ENCODE measurements at regions not wholly inside any gene's neighbourhood (a gene's known extent, or its start where the extent isn't known, plus 50 kb on each side); places are given as distances from the start of the nearest gene placed in this dataset.

- TF ChIP-seq CTCF (conservative IDR thresholded peaks at IDR 0.05; ENCODE audit: low read depth in 2 of 2): no peak
- TF ChIP-seq EZH2phosphoT487 (IDR thresholded peaks at IDR 0.05; ENCODE audit: unreplicated experiment): no peak
Measured at GRCh38 chr13:97564956-97565355, 131.0 kb downstream of the RAP2A start.
